ENCODE measurements at regions not wholly inside any gene's neighbourhood (a gene's known extent, or its start where the extent isn't known, plus 50 kb on each side); places are given as distances from the start of the nearest gene placed in this dataset.

DNA sequence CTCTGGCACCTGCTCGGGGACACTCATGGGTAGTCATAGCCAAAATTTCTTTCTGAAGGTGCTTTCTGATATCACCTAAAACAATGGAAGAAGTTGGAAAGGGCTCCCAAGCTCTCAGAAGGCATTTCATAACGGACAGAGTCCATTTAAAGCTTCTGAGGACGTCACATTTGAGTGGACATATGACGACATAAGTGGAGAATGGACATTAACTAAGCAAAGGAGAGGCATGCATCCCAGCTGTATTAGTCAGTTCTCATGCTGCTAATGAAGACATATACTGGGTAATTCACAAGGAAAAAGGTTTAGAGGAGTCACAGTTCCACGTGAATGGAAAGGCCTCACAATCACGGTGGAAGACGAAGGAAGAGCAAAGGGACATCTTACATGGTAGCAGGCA is 260.2 kb upstream of the DYNLRB2 start:
- H3K27me3 Mint-ChIP-seq = peaks cover 12% of the 10 kb centered on the region
- peaks cover 0 to 4% (median 0%) of the 10 kb centered on the region in 7 donors for H3K9me3 Mint-ChIP-seq
- H3K4me3 Mint-ChIP-seq = no peak overlapping the region
- Histone ChIP-seq H3K27ac (ENCODE audit: insufficient read depth, low read length, poor library complexity, severe bottlenecking) (no peak overlapping the region), H3K4me1 (ENCODE audit: control insufficient read depth, insufficient read depth, low read length, poor library complexity, severe bottlenecking) (no peaks in the 10 kb centered on the region), H3K4me3 (ENCODE audit: low read depth, low read length) (no peak overlapping the region), H3K9me3 (ENCODE audit: control insufficient read depth in 2 of 2, low read length in 2 of 2) (no peaks in the 10 kb centered on the region), H3K27me3 (ENCODE audit: control insufficient read depth, insufficient read depth, low read length) (no peaks in the 10 kb centered on the region), H3K36me3 (ENCODE audit: control insufficient read depth, insufficient read depth, low read length) (no peaks in the 10 kb centered on the region)
- ATAC-seq (ENCODE audit: low read depth in 2 of 2) = no peak
- no peaks in the 10 kb centered on the region for H3K4me1 Mint-ChIP-seq
- DNase-seq = no peak
- no peak overlapping the region for H3K27ac Mint-ChIP-seq
- no peaks in the 10 kb centered on the region for H3K36me3 Mint-ChIP-seq

GRCh38 chr16:80279656-80280055 is 261.1 kb upstream of the DYNLRB2 start:
- Histone ChIP-seq H3K27me3 (ENCODE audit: control insufficient read depth, insufficient read depth, low read length) (no peaks in the 10 kb centered on the region), H3K36me3 (ENCODE audit: control insufficient read depth, insufficient read depth, low read length) (no peaks in the 10 kb centered on the region), H3K27ac (ENCODE audit: insufficient read depth, low read length, poor library complexity, severe bottlenecking) (no peak overlapping the region), H3K4me1 (ENCODE audit: control insufficient read depth, insufficient read depth, low read length, poor library complexity, severe bottlenecking) (no peaks in the 10 kb centered on the region), H3K4me3 (ENCODE audit: low read depth, low read length) (no peak overlapping the region), H3K9me3 (ENCODE audit: control insufficient read depth in 2 of 2, low read length in 2 of 2) (no peaks in the 10 kb centered on the region)
- no peaks in the 10 kb centered on the region for H3K36me3 Mint-ChIP-seq
- peaks cover 12% of the 10 kb centered on the region for H3K27me3 Mint-ChIP-seq
- H3K27ac Mint-ChIP-seq = no peak overlapping the region
- peaks cover 0 to 5% (median 0%) of the 10 kb centered on the region in 7 donors for H3K9me3 Mint-ChIP-seq
- H3K4me1 Mint-ChIP-seq = no peaks in the 10 kb centered on the region
- no peak for DNase-seq
- H3K4me3 Mint-ChIP-seq = no peak overlapping the region
- no peak for ATAC-seq (ENCODE audit: low read depth in 2 of 2)

DNA sequence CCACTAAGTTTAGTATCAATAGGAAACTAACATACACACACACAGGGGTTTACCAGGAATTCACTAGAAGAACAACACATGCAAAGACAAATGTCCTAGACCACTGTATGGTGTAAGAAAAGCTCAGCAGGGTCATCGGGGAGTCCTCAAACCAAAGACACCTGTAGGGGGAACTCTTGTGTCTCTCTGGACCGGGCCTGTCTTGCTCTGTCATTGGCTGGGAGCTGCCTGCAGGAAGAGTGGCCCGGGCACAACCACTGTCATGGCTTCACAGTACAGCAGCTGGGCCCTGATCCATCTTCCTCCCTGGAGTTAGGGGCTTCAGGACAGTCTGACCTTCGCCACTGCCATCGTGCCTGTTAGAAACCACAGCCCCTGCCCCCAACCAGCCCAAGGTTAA is 263.6 kb upstream of the DYNLRB2 start:
- H3K4me3 Mint-ChIP-seq = no peak overlapping the region
- DNase-seq (no peak), ATAC-seq (ENCODE audit: low read depth in 2 of 2) (no peak)
- no peak overlapping the region for H3K27ac ChIP-seq (ENCODE audit: insufficient read depth, low read length, poor library complexity, severe bottlenecking)
- H3K27me3 Mint-ChIP-seq = peaks cover 12% of the 10 kb centered on the region
- no peak overlapping the region for H3K27ac Mint-ChIP-seq
- no peaks in the 10 kb centered on the region for H3K27me3 ChIP-seq (ENCODE audit: control insufficient read depth, insufficient read depth, low read length)
- no peaks in the 10 kb centered on the region for H3K4me1 Mint-ChIP-seq
- H3K9me3 ChIP-seq (ENCODE audit: control insufficient read depth in 2 of 2, low read length in 2 of 2) = no peaks in the 10 kb centered on the region
- no peaks in the 10 kb centered on the region for H3K36me3 Mint-ChIP-seq
- H3K4me1 ChIP-seq (ENCODE audit: control insufficient read depth, insufficient read depth, low read length, poor library complexity, severe bottlenecking) = no peaks in the 10 kb centered on the region
- no peak overlapping the region for H3K4me3 ChIP-seq (ENCODE audit: low read depth, low read length)
- H3K9me3 Mint-ChIP-seq = peaks cover 0 to 5% (median 0%) of the 10 kb centered on the region in 7 donors
- no peaks in the 10 kb centered on the region for H3K36me3 ChIP-seq (ENCODE audit: control insufficient read depth, insufficient read depth, low read length)

DNA sequence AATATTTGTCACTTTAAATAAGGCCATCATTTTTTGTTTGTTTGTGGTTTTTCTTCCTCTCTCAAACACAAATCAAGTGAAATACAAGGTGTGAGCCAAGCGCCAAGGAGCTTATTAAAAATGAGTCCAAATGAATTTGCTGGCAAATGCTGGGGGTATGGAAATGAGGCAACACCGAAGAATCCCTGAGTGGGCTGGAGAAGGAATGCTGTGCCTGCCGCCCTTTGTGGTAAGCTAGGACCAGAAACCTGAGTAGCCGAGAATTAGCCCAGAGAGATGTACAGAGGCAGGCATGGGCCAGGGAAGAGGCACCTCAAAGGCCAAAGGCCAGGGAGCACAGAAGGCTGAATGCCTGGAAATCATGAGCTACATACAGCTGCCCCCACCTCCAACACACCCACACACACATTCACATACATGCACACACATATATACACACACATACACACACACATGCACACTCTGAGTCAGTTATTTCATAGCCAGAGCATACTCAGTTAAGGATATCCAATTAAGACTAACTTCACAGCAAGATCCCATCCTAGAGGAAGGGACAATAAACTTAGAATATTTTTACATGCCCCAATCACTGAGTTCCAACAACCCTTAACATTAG is 266.1 kb upstream of the DYNLRB2 start:
- H3K36me3 ChIP-seq (ENCODE audit: control insufficient read depth, insufficient read depth, low read length) = no peaks in the 10 kb centered on the region
- DNase-seq (no peak), ATAC-seq (ENCODE audit: low read depth in 2 of 2) (no peak)
- no peaks in the 10 kb centered on the region for H3K9me3 ChIP-seq (ENCODE audit: control insufficient read depth in 2 of 2, low read length in 2 of 2)
- Mint-ChIP-seq H3K9me3 (peaks cover 0 to 5% (median 0%) of the 10 kb centered on the region in 7 donors), H3K4me3 (no peak overlapping the region), H3K27me3 (peaks cover 12% of the 10 kb centered on the region), H3K27ac (no peak overlapping the region), H3K4me1 (no peaks in the 10 kb centered on the region), H3K36me3 (no peaks in the 10 kb centered on the region)
- H3K27ac ChIP-seq (ENCODE audit: insufficient read depth, low read length, poor library complexity, severe bottlenecking) = no peak overlapping the region
- H3K4me3 ChIP-seq (ENCODE audit: low read depth, low read length) = no peak overlapping the region
- no peaks in the 10 kb centered on the region for H3K27me3 ChIP-seq (ENCODE audit: control insufficient read depth, insufficient read depth, low read length)
- no peaks in the 10 kb centered on the region for H3K4me1 ChIP-seq (ENCODE audit: control insufficient read depth, insufficient read depth, low read length, poor library complexity, severe bottlenecking)

DNA sequence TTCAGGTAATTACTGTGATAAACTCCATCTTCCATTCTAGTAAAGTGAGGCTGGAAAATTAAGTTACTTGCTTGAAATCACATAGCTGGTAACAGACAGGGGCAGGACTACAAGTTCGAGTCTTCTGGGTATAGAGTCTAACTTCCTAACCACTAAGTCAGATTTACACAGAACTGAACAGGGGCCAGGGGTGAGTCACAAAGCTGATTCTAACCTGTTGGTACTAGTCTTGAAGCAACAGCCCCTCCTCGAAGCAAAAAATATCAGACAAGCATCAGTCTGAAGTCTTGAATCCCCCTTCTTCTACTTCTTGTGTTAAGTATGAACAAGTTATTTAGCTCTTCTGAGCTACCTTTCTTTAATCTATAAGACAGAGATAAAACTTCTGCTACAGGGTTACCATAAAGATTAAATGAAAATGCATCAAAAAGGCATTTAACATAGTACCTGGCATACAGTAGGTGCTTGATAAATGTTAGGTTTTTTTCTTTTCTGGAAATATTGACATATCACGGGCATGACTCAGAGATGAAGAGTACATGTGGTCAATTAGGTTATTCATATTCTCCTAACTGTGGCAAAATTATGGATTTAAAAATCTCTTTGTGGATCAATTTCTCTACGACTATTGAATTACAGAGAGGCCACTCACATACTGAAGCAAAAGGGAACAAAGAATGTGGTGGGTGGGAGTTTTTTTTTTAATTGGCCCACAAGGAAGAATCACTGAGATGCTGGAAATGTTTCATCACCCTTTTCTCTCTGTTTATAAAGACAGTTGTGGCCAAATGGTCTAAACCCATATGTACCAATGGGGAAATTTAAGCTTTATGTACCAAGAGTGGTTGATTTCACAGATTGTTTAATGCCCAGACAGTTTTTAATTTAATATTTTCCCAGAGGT is 266.9 kb upstream of the DYNLRB2 start:
- no peak for DNase-seq
- Mint-ChIP-seq H3K36me3 (no peaks in the 10 kb centered on the region), H3K27me3 (peaks cover 12% of the 10 kb centered on the region), H3K4me3 (no peak overlapping the region), H3K4me1 (no peaks in the 10 kb centered on the region), H3K27ac (no peak overlapping the region), H3K9me3 (peaks cover 0 to 5% (median 0%) of the 10 kb centered on the region in 7 donors)
- no peak overlapping the region for H3K27ac ChIP-seq (ENCODE audit: insufficient read depth, low read length, poor library complexity, severe bottlenecking)
- H3K9me3 ChIP-seq (ENCODE audit: control insufficient read depth in 2 of 2, low read length in 2 of 2) = no peaks in the 10 kb centered on the region
- H3K4me1 ChIP-seq (ENCODE audit: control insufficient read depth, insufficient read depth, low read length, poor library complexity, severe bottlenecking) = no peaks in the 10 kb centered on the region
- no peaks in the 10 kb centered on the region for H3K27me3 ChIP-seq (ENCODE audit: control insufficient read depth, insufficient read depth, low read length)
- H3K36me3 ChIP-seq (ENCODE audit: control insufficient read depth, insufficient read depth, low read length) = no peaks in the 10 kb centered on the region
- H3K4me3 ChIP-seq (ENCODE audit: low read depth, low read length) = no peak overlapping the region
- no peak for ATAC-seq (ENCODE audit: low read depth in 2 of 2)

- peaks cover 4% of the 10 kb centered on the region for H3K27me3 Mint-ChIP-seq
- Histone ChIP-seq H3K27ac (ENCODE audit: insufficient read depth, low read length, poor library complexity, severe bottlenecking) (no peak overlapping the region), H3K9me3 (ENCODE audit: control insufficient read depth in 2 of 2, low read length in 2 of 2) (no peaks in the 10 kb centered on the region), H3K27me3 (ENCODE audit: control insufficient read depth, insufficient read depth, low read length) (no peaks in the 10 kb centered on the region), H3K4me3 (ENCODE audit: low read depth, low read length) (no peak overlapping the region), H3K36me3 (ENCODE audit: control insufficient read depth, insufficient read depth, low read length) (no peaks in the 10 kb centered on the region), H3K4me1 (ENCODE audit: control insufficient read depth, insufficient read depth, low read length, poor library complexity, severe bottlenecking) (no peaks in the 10 kb centered on the region)
- H3K36me3 Mint-ChIP-seq = no peaks in the 10 kb centered on the region
- ATAC-seq (ENCODE audit: low read depth in 2 of 2) (no peak), DNase-seq (no peak)
- peak overlapping the region in 1 of 3 donors; percentile 14 for H3K27ac Mint-ChIP-seq
- peaks cover 0 to 1% (median 0%) of the 10 kb centered on the region in 7 donors for H3K9me3 Mint-ChIP-seq
- H3K4me1 Mint-ChIP-seq = no peaks in the 10 kb centered on the region
- no peak overlapping the region for H3K4me3 Mint-ChIP-seq
Observed at GRCh38 chr16:80265624-80266306, 275.0 kb upstream of the DYNLRB2 start.

- H3K36me3 ChIP-seq (ENCODE audit: control insufficient read depth, insufficient read depth, low read length) = no peaks in the 10 kb centered on the region
- no peaks in the 10 kb centered on the region for H3K4me1 ChIP-seq (ENCODE audit: control insufficient read depth, insufficient read depth, low read length, poor library complexity, severe bottlenecking)
- no peak overlapping the region for H3K4me3 Mint-ChIP-seq
- peaks cover 4% of the 10 kb centered on the region for H3K27me3 Mint-ChIP-seq
- H3K9me3 ChIP-seq (ENCODE audit: control insufficient read depth in 2 of 2, low read length in 2 of 2) = no peaks in the 10 kb centered on the region
- H3K27ac Mint-ChIP-seq = no peak overlapping the region
- H3K27me3 ChIP-seq (ENCODE audit: control insufficient read depth, insufficient read depth, low read length) = no peaks in the 10 kb centered on the region
- H3K4me3 ChIP-seq (ENCODE audit: low read depth, low read length) = no peak overlapping the region
- H3K9me3 Mint-ChIP-seq = peaks cover 0 to 1% (median 0%) of the 10 kb centered on the region in 7 donors
- H3K27ac ChIP-seq (ENCODE audit: insufficient read depth, low read length, poor library complexity, severe bottlenecking) = no peak overlapping the region
- no peaks in the 10 kb centered on the region for H3K36me3 Mint-ChIP-seq
- no peak for DNase-seq
- no peak for ATAC-seq (ENCODE audit: low read depth in 2 of 2)
- no peaks in the 10 kb centered on the region for H3K4me1 Mint-ChIP-seq
Observed at GRCh38 chr16:80263848-80264694, 276.7 kb upstream of the DYNLRB2 start.

All from CD4-positive, CD25-positive, alpha-beta regulatory T cell (primary cell).